ENCODE measurements at regions not wholly inside any gene's neighbourhood (a gene's known extent, or its start where the extent isn't known, plus 50 kb on each side); places are given as distances from the start of the nearest gene placed in this dataset.
A peak's percentile ranks its signal among the peaks of the same experiment; 100 is the strongest.

GRCh38 chr12:93152617-93153016 lies 223.5 kb upstream of the EEA1 start:
- no peak for DNase-seq (ENCODE audit: low read depth in 2 of 2)
- H3K79me2 ChIP-seq (ENCODE audit: control insufficient read depth, insufficient read depth, low read length), result no peaks in the 10 kb centered on the region
- TF ChIP-seq CTCF (conservative IDR thresholded peaks at IDR 0.05 in 1 of 2, IDR thresholded peaks at IDR 0.05 in 1 of 2; ENCODE audit: low read depth in 1 of 2, low read length in 2 of 2), result no peak
- H3K36me3 ChIP-seq (ENCODE audit: control insufficient read depth, insufficient read depth, low read length), result no peaks in the 10 kb centered on the region
- no peak overlapping the region for H3K4me3 ChIP-seq (replicated peaks in 1 of 4; ENCODE audit: control extremely low read depth in 1 of 4, insufficient read depth in 1 of 4, low read depth in 3 of 4, low read length in 4 of 4)
- no peaks in the 10 kb centered on the region for H3K4me1 ChIP-seq (ENCODE audit: control insufficient read depth, extremely low read depth, insufficient read depth, low read length)
- no peaks in the 10 kb centered on the region for H4K20me1 ChIP-seq (ENCODE audit: control insufficient read depth, extremely low read depth, insufficient read depth, low read length)
- no peak overlapping the region for H3K27ac ChIP-seq (ENCODE audit: insufficient read depth, low read length)
- H3K9me3 ChIP-seq (ENCODE audit: control insufficient read depth, insufficient read depth, low read depth, low read length), result no peaks in the 10 kb centered on the region
- no peak overlapping the region for H3K9ac ChIP-seq (ENCODE audit: insufficient read depth, low read length)
- no peak overlapping the region for H2AFZ ChIP-seq (ENCODE audit: low read length)
- H3K27me3 ChIP-seq (ENCODE audit: control insufficient read depth, insufficient read depth, low read length), result no peaks in the 10 kb centered on the region
- no peak overlapping the region for H3K4me2 ChIP-seq (ENCODE audit: extremely low read depth, insufficient read depth, low read length)

- H3K36me3 ChIP-seq (ENCODE audit: control insufficient read depth, insufficient read depth, low read length), result no peaks in the 10 kb centered on the region
- H3K4me1 ChIP-seq (ENCODE audit: control insufficient read depth, extremely low read depth, insufficient read depth, low read length), result no peaks in the 10 kb centered on the region
- no peaks in the 10 kb centered on the region for H4K20me1 ChIP-seq (ENCODE audit: control insufficient read depth, extremely low read depth, insufficient read depth, low read length)
- TF ChIP-seq CTCF (conservative IDR thresholded peaks at IDR 0.05 in 1 of 2, IDR thresholded peaks at IDR 0.05 in 1 of 2; ENCODE audit: low read depth in 1 of 2, low read length in 2 of 2) (no peak), EZH2 (IDR thresholded peaks at IDR 0.05; ENCODE audit: low read length, missing control alignments) (no peak)
- no peaks in the 10 kb centered on the region for H3K27me3 ChIP-seq (ENCODE audit: control insufficient read depth, insufficient read depth, low read length)
- no peak overlapping the region for H3K27ac ChIP-seq (ENCODE audit: insufficient read depth, low read length)
- no peaks in the 10 kb centered on the region for H3K79me2 ChIP-seq (ENCODE audit: control insufficient read depth, insufficient read depth, low read length)
- H3K4me3 ChIP-seq (replicated peaks in 1 of 4; ENCODE audit: control extremely low read depth in 1 of 4, insufficient read depth in 1 of 4, low read depth in 3 of 4, low read length in 4 of 4), result no peak overlapping the region
- no peak overlapping the region for H3K4me2 ChIP-seq (ENCODE audit: extremely low read depth, insufficient read depth, low read length)
- no peak overlapping the region for H3K9ac ChIP-seq (ENCODE audit: insufficient read depth, low read length)
- DNase-seq (ENCODE audit: low read depth in 2 of 2), result peak; percentile 56 to 77
- no peaks in the 10 kb centered on the region for H3K9me3 ChIP-seq (ENCODE audit: control insufficient read depth, insufficient read depth, low read depth, low read length)
- H2AFZ ChIP-seq (ENCODE audit: low read length), result no peak overlapping the region
These were observed 224.2 kb upstream of the EEA1 start for GRCh38 chr12:93153321-93153720.

DNA sequence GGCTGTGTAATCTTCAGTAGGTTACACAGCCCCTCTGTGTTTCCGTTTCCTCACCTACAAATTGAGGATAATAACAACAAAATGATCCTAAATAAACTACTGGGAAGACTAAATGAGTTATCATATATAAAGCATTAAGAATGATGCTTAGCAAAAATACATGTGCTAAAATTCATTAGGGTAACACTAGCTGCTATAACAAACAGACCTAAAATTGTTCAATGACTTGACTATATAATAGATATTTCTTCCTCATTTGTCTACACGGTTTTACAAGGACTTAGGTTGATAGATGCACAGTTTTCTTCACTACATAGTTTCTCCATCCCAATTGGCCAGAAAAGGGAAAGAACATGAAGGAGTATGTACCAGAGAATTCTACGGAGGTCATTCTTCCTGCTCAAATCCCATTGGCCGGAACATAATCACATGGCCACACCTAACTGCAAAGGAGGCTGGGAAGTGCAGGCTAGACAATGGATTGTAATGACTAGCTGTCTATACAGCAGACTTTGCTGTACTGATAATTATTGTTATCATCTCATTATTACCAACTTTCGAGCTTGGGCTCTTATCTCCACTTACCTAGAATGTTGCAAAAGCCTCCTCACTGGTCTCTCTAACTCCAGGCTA lies 223.5 kb upstream of the NUDT4 start:
- H4K20me1 ChIP-seq (ENCODE audit: control insufficient read depth, extremely low read depth, insufficient read depth, low read length), result no peaks in the 10 kb centered on the region
- H3K27ac ChIP-seq (ENCODE audit: insufficient read depth, low read length), result no peak overlapping the region
- TF ChIP-seq CTCF (conservative IDR thresholded peaks at IDR 0.05 in 1 of 2, IDR thresholded peaks at IDR 0.05 in 1 of 2; ENCODE audit: low read depth in 1 of 2, low read length in 2 of 2) (no peak), EZH2 (IDR thresholded peaks at IDR 0.05; ENCODE audit: low read length, missing control alignments) (no peak)
- no peaks in the 10 kb centered on the region for H3K27me3 ChIP-seq (ENCODE audit: control insufficient read depth, insufficient read depth, low read length)
- no peaks in the 10 kb centered on the region for H3K9me3 ChIP-seq (ENCODE audit: control insufficient read depth, insufficient read depth, low read depth, low read length)
- H3K4me2 ChIP-seq (ENCODE audit: extremely low read depth, insufficient read depth, low read length), result no peak overlapping the region
- no peaks in the 10 kb centered on the region for H3K79me2 ChIP-seq (ENCODE audit: control insufficient read depth, insufficient read depth, low read length)
- no peak overlapping the region for H3K4me3 ChIP-seq (replicated peaks in 1 of 4; ENCODE audit: control extremely low read depth in 1 of 4, insufficient read depth in 1 of 4, low read depth in 3 of 4, low read length in 4 of 4)
- H3K4me1 ChIP-seq (ENCODE audit: control insufficient read depth, extremely low read depth, insufficient read depth, low read length), result no peaks in the 10 kb centered on the region
- H3K9ac ChIP-seq (ENCODE audit: insufficient read depth, low read length), result no peak overlapping the region
- DNase-seq (ENCODE audit: low read depth in 2 of 2), result no peak
- H3K36me3 ChIP-seq (ENCODE audit: control insufficient read depth, insufficient read depth, low read length), result no peaks in the 10 kb centered on the region
- no peak overlapping the region for H2AFZ ChIP-seq (ENCODE audit: low read length)
